ENCODE measurements at regions not wholly inside any gene's neighbourhood (a gene's known extent, or its start where the extent isn't known, plus 50 kb on each side); places are given as distances from the start of the nearest gene placed in this dataset.

DNA sequence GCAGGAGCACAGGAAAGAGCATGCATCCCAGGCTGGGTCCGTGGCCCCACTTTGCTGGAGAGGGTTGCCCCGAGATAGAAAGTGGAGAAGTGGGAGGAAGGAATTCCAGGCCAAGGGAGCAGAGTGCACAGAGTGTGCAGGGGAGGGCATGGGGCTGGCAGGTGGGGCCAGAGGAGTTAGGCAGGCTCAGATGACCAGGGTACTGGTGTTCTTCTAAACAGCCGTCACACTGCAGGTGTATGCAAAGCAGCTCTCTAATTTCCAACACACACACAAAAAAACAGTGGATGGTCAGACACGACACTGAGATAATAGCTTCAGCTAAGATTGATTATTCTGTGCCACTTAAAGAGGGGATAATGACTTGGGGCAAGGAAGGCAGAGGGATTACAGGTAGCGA is 212.2 kb downstream of the MTRR start:
- no peak overlapping the region for H3K4me3 ChIP-seq (ENCODE audit: low read length)
- H3K4me1 ChIP-seq (ENCODE audit: control insufficient read depth, low read length): peaks cover 11% of the 10 kb centered on the region
- no peaks in the 10 kb centered on the region for H3F3A ChIP-seq (ENCODE audit: control insufficient read depth, insufficient read depth)
- H3K4me2 ChIP-seq (ENCODE audit: low read length): peak overlapping the region; percentile 38
- no peaks in the 10 kb centered on the region for H3K9me2 ChIP-seq (replicated peaks; ENCODE audit: control insufficient read depth, low read length)
- no peak overlapping the region for H3K27ac ChIP-seq (ENCODE audit: low read depth, low read length)
- no peaks in the 10 kb centered on the region for H4K20me1 ChIP-seq (ENCODE audit: control insufficient read depth, insufficient read depth, low read depth, low read length)
- H3K36me3 ChIP-seq (ENCODE audit: control insufficient read depth, low read length): no peaks in the 10 kb centered on the region
- no peaks in the 10 kb centered on the region for H3K79me2 ChIP-seq (ENCODE audit: control insufficient read depth, low read length)
- TF ChIP-seq EZH2phosphoT487 (IDR thresholded peaks at IDR 0.05; ENCODE audit: borderline replicate concordance, low read length): no peak
- TF ChIP-seq, protein P1, sequence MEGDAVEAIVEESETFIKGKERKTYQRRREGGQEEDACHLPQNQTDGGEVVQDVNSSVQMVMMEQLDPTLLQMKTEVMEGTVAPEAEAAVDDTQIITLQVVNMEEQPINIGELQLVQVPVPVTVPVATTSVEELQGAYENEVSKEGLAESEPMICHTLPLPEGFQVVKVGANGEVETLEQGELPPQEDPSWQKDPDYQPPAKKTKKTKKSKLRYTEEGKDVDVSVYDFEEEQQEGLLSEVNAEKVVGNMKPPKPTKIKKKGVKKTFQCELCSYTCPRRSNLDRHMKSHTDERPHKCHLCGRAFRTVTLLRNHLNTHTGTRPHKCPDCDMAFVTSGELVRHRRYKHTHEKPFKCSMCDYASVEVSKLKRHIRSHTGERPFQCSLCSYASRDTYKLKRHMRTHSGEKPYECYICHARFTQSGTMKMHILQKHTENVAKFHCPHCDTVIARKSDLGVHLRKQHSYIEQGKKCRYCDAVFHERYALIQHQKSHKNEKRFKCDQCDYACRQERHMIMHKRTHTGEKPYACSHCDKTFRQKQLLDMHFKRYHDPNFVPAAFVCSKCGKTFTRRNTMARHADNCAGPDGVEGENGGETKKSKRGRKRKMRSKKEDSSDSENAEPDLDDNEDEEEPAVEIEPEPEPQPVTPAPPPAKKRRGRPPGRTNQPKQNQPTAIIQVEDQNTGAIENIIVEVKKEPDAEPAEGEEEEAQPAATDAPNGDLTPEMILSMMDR (IDR thresholded peaks at IDR 0.05; ENCODE audit: low read depth, low read length, poor library complexity, severe bottlenecking): no peak
- H3K9me3 ChIP-seq (ENCODE audit: control insufficient read depth, insufficient read depth, low read length): no peaks in the 10 kb centered on the region
- H3K27me3 ChIP-seq (ENCODE audit: control insufficient read depth, low read length): no peaks in the 10 kb centered on the region

GRCh38 chr5:8093669-8094068 is 224.7 kb downstream of the MTRR start:
- Histone ChIP-seq H3K36me3 (ENCODE audit: control insufficient read depth, low read length) (no peaks in the 10 kb centered on the region), H3K4me1 (ENCODE audit: control insufficient read depth, low read length) (no peaks in the 10 kb centered on the region), H3K4me3 (ENCODE audit: low read length) (no peak overlapping the region), H3K9me2 (replicated peaks; ENCODE audit: control insufficient read depth, low read length) (no peaks in the 10 kb centered on the region), H3F3A (ENCODE audit: control insufficient read depth, insufficient read depth) (no peaks in the 10 kb centered on the region), H3K9me3 (ENCODE audit: control insufficient read depth, insufficient read depth, low read length) (no peaks in the 10 kb centered on the region), H3K4me2 (ENCODE audit: low read length) (no peak overlapping the region), H4K20me1 (ENCODE audit: control insufficient read depth, insufficient read depth, low read depth, low read length) (no peaks in the 10 kb centered on the region), H3K79me2 (ENCODE audit: control insufficient read depth, low read length) (no peaks in the 10 kb centered on the region), H3K27me3 (ENCODE audit: control insufficient read depth, low read length) (no peaks in the 10 kb centered on the region), H3K27ac (ENCODE audit: low read depth, low read length) (no peak overlapping the region)
- TF ChIP-seq, protein P1 (IDR thresholded peaks at IDR 0.05; ENCODE audit: low read depth, low read length, poor library complexity, severe bottlenecking): no peak
- no peak for TF ChIP-seq EZH2phosphoT487 (IDR thresholded peaks at IDR 0.05; ENCODE audit: borderline replicate concordance, low read length)

- no peaks in the 10 kb centered on the region for H3F3A ChIP-seq (ENCODE audit: control insufficient read depth, insufficient read depth)
- H3K9me3 ChIP-seq (ENCODE audit: control insufficient read depth, insufficient read depth, low read length): no peaks in the 10 kb centered on the region
- no peaks in the 10 kb centered on the region for H3K9me2 ChIP-seq (replicated peaks; ENCODE audit: control insufficient read depth, low read length)
- H3K79me2 ChIP-seq (ENCODE audit: control insufficient read depth, low read length): no peaks in the 10 kb centered on the region
- TF ChIP-seq, protein P1 (IDR thresholded peaks at IDR 0.05; ENCODE audit: low read depth, low read length, poor library complexity, severe bottlenecking): no peak
- no peak for TF ChIP-seq EZH2phosphoT487 (IDR thresholded peaks at IDR 0.05; ENCODE audit: borderline replicate concordance, low read length)
- H3K4me2 ChIP-seq (ENCODE audit: low read length): no peak overlapping the region
- no peaks in the 10 kb centered on the region for H3K36me3 ChIP-seq (ENCODE audit: control insufficient read depth, low read length)
- H3K4me3 ChIP-seq (ENCODE audit: low read length): no peak overlapping the region
- H3K27ac ChIP-seq (ENCODE audit: low read depth, low read length): no peak overlapping the region
- no peaks in the 10 kb centered on the region for H3K27me3 ChIP-seq (ENCODE audit: control insufficient read depth, low read length)
- no peaks in the 10 kb centered on the region for H3K4me1 ChIP-seq (ENCODE audit: control insufficient read depth, low read length)
- no peaks in the 10 kb centered on the region for H4K20me1 ChIP-seq (ENCODE audit: control insufficient read depth, insufficient read depth, low read depth, low read length)
These were observed 225.4 kb downstream of the MTRR start for GRCh38 chr5:8094304-8094703.

DNA sequence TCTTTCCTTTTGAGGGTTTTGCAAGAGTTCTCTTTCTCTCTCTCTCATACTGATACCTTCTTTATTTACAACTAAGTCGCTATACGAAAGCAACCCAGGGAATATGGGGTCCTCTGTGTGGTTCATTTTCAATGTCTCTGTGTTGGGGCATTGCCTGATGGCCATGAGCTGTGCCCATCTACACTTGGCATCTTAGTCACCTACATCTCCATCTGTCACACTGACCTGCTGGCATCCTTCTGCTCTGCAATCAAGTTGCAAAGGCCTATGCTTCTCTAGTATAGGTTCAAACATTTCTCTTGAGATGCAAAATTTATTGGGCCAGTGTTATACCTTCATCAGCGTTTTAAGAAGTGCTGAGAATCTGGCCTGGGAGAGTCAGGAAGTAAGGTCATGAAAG is 228.2 kb downstream of the MTRR start:
- no peak overlapping the region for H3K4me3 ChIP-seq (ENCODE audit: low read length)
- no peak for TF ChIP-seq EZH2phosphoT487 (IDR thresholded peaks at IDR 0.05; ENCODE audit: borderline replicate concordance, low read length)
- TF ChIP-seq, protein P1 (IDR thresholded peaks at IDR 0.05; ENCODE audit: low read depth, low read length, poor library complexity, severe bottlenecking): no peak

More for the DNA sequence above, 228.2 kb downstream of the MTRR start:
- H3K79me2 ChIP-seq (ENCODE audit: control insufficient read depth, low read length): no peaks in the 10 kb centered on the region
- no peaks in the 10 kb centered on the region for H4K20me1 ChIP-seq (ENCODE audit: control insufficient read depth, insufficient read depth, low read depth, low read length)
- H3K4me1 ChIP-seq (ENCODE audit: control insufficient read depth, low read length): no peaks in the 10 kb centered on the region
- H3K9me3 ChIP-seq (ENCODE audit: control insufficient read depth, insufficient read depth, low read length): no peaks in the 10 kb centered on the region
- no peaks in the 10 kb centered on the region for H3K27me3 ChIP-seq (ENCODE audit: control insufficient read depth, low read length)
- no peaks in the 10 kb centered on the region for H3F3A ChIP-seq (ENCODE audit: control insufficient read depth, insufficient read depth)
- no peak overlapping the region for H3K4me2 ChIP-seq (ENCODE audit: low read length)
- H3K9me2 ChIP-seq (replicated peaks; ENCODE audit: control insufficient read depth, low read length): no peaks in the 10 kb centered on the region
- H3K36me3 ChIP-seq (ENCODE audit: control insufficient read depth, low read length): no peaks in the 10 kb centered on the region
- H3K27ac ChIP-seq (ENCODE audit: low read depth, low read length): no peak overlapping the region
